ENCODE measurements at regions not wholly inside any gene's neighbourhood (a gene's known extent, or its start where the extent isn't known, plus 50 kb on each side); places are given as distances from the start of the nearest gene placed in this dataset.

DNA sequence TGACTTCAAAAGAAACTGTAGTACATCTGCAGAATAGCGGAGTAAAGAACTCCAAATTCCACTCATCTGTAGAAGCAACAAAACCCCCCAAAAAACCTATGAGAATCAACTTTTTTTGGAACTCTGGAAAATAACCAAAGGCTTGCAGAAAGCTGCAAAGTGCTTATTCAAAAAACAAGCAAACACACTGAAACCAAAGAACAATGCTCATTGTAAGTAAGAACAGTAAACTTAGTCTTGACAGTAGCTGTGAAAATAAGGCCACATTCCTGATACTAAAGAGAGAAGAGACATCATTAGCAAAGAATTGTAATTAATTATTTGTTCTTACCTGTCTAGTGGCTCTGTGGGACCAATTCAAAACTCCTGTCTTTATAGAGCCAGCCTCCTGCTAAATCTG is 534.3 kb upstream of the C16orf82 start:
- H3K27ac ChIP-seq (ENCODE audit: low read length): no peak overlapping the region

DNA sequence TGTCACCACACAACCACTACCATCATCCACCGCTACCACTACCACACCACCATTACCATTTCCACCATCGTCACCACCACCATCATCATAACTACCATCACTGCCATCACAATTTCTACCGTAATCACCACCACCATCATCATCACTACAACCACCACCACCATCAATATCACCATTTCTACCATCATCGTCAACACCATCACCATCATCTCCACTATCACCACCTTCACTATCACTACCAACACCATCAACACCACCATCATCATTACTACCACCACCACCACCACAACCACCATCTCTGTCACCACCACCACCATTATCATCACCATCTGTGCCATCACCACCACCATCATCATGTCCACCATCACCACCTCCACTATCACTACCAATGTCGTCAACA is 524.5 kb upstream of the C16orf82 start:
- Histone ChIP-seq H3K9ac (ENCODE audit: low read length) (no peak overlapping the region), H3K9me3 (ENCODE audit: insufficient read depth, low read length) (no peaks in the 10 kb centered on the region), H2AFZ (ENCODE audit: low read depth, low read length) (no peak overlapping the region), H3K27me3 (ENCODE audit: low read depth, low read length) (0 out of 2 replicates have a peak, but pooled peaks cover 4% of the 10 kb centered on the region), H3K4me1 (ENCODE audit: low read length) (no peaks in the 10 kb centered on the region), H3K79me2 (ENCODE audit: low read length) (no peaks in the 10 kb centered on the region), H3K4me3 (ENCODE audit: low read length) (no peak overlapping the region), H3K27ac (ENCODE audit: low read length) (no peak overlapping the region), H3K36me3 (replicated peaks; ENCODE audit: low read depth, low read length) (no peaks in the 10 kb centered on the region), H4K20me1 (ENCODE audit: insufficient read depth, low read length) (no peaks in the 10 kb centered on the region), H3K4me2 (ENCODE audit: low read length) (no peak overlapping the region)
- TF ChIP-seq, protein P1, sequence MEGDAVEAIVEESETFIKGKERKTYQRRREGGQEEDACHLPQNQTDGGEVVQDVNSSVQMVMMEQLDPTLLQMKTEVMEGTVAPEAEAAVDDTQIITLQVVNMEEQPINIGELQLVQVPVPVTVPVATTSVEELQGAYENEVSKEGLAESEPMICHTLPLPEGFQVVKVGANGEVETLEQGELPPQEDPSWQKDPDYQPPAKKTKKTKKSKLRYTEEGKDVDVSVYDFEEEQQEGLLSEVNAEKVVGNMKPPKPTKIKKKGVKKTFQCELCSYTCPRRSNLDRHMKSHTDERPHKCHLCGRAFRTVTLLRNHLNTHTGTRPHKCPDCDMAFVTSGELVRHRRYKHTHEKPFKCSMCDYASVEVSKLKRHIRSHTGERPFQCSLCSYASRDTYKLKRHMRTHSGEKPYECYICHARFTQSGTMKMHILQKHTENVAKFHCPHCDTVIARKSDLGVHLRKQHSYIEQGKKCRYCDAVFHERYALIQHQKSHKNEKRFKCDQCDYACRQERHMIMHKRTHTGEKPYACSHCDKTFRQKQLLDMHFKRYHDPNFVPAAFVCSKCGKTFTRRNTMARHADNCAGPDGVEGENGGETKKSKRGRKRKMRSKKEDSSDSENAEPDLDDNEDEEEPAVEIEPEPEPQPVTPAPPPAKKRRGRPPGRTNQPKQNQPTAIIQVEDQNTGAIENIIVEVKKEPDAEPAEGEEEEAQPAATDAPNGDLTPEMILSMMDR (IDR thresholded peaks at IDR 0.05; ENCODE audit: low read depth, low read length): no peak
- no peak for TF ChIP-seq EZH2phosphoT487 (IDR thresholded peaks at IDR 0.05; ENCODE audit: low read depth)

More for the DNA sequence above, 534.3 kb upstream of the C16orf82 start:
- Histone ChIP-seq H3K79me2 (ENCODE audit: low read length) (no peaks in the 10 kb centered on the region), H2AFZ (ENCODE audit: low read depth, low read length) (no peak overlapping the region), H3K9me3 (ENCODE audit: insufficient read depth, low read length) (no peaks in the 10 kb centered on the region), H4K20me1 (ENCODE audit: insufficient read depth, low read length) (no peaks in the 10 kb centered on the region), H3K27me3 (ENCODE audit: low read depth, low read length) (0 out of 2 replicates have a peak, but pooled peaks cover 3% of the 10 kb centered on the region), H3K36me3 (replicated peaks; ENCODE audit: low read depth, low read length) (no peaks in the 10 kb centered on the region), H3K4me3 (ENCODE audit: low read length) (no peak overlapping the region), H3K4me1 (ENCODE audit: low read length) (no peaks in the 10 kb centered on the region), H3K4me2 (ENCODE audit: low read length) (no peak overlapping the region), H3K9ac (ENCODE audit: low read length) (no peak overlapping the region)
- TF ChIP-seq, protein P1 (IDR thresholded peaks at IDR 0.05; ENCODE audit: low read depth, low read length): no peak
- TF ChIP-seq EZH2phosphoT487 (IDR thresholded peaks at IDR 0.05; ENCODE audit: low read depth): no peak

DNA sequence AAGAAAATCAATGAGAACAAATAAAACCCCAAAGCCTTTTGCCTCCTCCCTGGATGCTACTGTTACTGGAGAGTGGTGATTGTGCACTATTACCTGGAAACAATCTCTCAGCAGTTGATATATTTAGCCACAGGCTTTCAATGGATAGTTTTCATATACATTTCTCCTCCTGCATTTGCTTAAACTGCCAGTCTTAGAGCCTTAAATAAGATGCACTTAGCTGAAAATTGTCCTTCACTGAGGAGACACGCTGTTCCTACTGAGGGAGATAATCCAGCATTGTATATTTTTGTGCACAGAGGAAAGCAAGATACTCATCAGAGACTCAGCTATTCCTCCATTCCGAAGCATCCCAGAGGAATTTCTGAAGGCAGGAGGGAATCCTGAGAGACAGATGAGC is 520.2 kb upstream of the C16orf82 start:
- TF ChIP-seq, protein P1 (IDR thresholded peaks at IDR 0.05; ENCODE audit: low read depth, low read length): no peak
- no peak for TF ChIP-seq EZH2phosphoT487 (IDR thresholded peaks at IDR 0.05; ENCODE audit: low read depth)
- no peak overlapping the region for H2AFZ ChIP-seq (ENCODE audit: low read depth, low read length)
- H3K27me3 ChIP-seq (ENCODE audit: low read depth, low read length): peaks cover 12% of the 10 kb centered on the region; the same call in 1 of the 2 replicates
- no peak overlapping the region for H3K4me2 ChIP-seq (ENCODE audit: low read length)
- no peaks in the 10 kb centered on the region for H3K79me2 ChIP-seq (ENCODE audit: low read length)
- H3K4me1 ChIP-seq (ENCODE audit: low read length): peaks cover 8% of the 10 kb centered on the region
- H3K36me3 ChIP-seq (replicated peaks; ENCODE audit: low read depth, low read length): no peaks in the 10 kb centered on the region
- H3K9me3 ChIP-seq (ENCODE audit: insufficient read depth, low read length): no peaks in the 10 kb centered on the region
- H3K27ac ChIP-seq (ENCODE audit: low read length): no peak overlapping the region
- H4K20me1 ChIP-seq (ENCODE audit: insufficient read depth, low read length): no peaks in the 10 kb centered on the region
- H3K9ac ChIP-seq (ENCODE audit: low read length): no peak overlapping the region
- H3K4me3 ChIP-seq (ENCODE audit: low read length): no peak overlapping the region

DNA sequence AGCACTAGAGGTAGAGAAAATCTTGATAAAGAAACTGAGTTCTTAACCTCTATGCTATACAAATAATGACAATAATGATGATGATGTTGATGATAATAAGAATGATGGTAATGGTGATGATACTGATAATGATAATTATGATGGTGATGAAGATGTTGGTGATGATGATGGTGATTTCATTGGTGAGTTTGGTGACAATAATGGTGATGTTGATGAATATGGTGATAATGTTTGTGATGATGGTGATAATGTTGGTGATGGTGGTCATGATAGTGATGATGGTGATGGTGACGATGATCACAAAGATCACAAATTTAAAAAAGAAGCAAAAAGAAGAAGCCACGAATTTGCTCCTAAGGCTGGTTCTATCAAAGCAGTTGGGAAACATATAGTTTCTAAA is 519.0 kb upstream of the C16orf82 start:
- Histone ChIP-seq H3K79me2 (ENCODE audit: low read length) (no peaks in the 10 kb centered on the region), H3K4me2 (ENCODE audit: low read length) (no peak overlapping the region), H3K9me3 (ENCODE audit: insufficient read depth, low read length) (no peaks in the 10 kb centered on the region), H3K4me1 (ENCODE audit: low read length) (peaks cover 8% of the 10 kb centered on the region), H3K36me3 (replicated peaks; ENCODE audit: low read depth, low read length) (no peaks in the 10 kb centered on the region), H3K9ac (ENCODE audit: low read length) (no peak overlapping the region), H4K20me1 (ENCODE audit: insufficient read depth, low read length) (no peaks in the 10 kb centered on the region), H3K4me3 (ENCODE audit: low read length) (no peak overlapping the region), H3K27me3 (ENCODE audit: low read depth, low read length) (peaks cover 12% of the 10 kb centered on the region; the same call in 1 of the 2 replicates), H2AFZ (ENCODE audit: low read depth, low read length) (no peak overlapping the region), H3K27ac (ENCODE audit: low read length) (no peak overlapping the region)
- no peak for TF ChIP-seq EZH2phosphoT487 (IDR thresholded peaks at IDR 0.05; ENCODE audit: low read depth)
- TF ChIP-seq, protein P1 (IDR thresholded peaks at IDR 0.05; ENCODE audit: low read depth, low read length): no peak

Data from OCI-LY3 (cell line).